HG03025 (cell line): ENCODE measurements at regions not wholly inside any gene's neighbourhood (a gene's known extent, or its start where the extent isn't known, plus 50 kb on each side); places are given as distances from the start of the nearest gene placed in this dataset.
A peak's percentile ranks its signal among the peaks of the same experiment; 100 is the strongest.

Source experiments
- ATAC-seq: cut with Tn5 transposase; IDR thresholded peaks from one replicate; pipeline ENCODE4 v1.9.1; 2021; ENCODE audit warnings: mild to moderate bottlenecking, moderate library complexity; ENCODE audit not compliant: unreplicated experiment, low FRiP score

- ATAC-seq: no peak
These were observed 106.8 kb downstream of the SEMA6D start for GRCh38 chr15:47824147-47824546.

- no peak for ATAC-seq
These were observed 112.4 kb downstream of the SEMA6D start for GRCh38 chr15:47829667-47830066.

- ATAC-seq: no peak
These were observed 116.8 kb downstream of the SEMA6D start for GRCh38 chr15:47834093-47834492.

GRCh38 chr15:47839233-47839825 is 122.0 kb downstream of the SEMA6D start:
- no peak for ATAC-seq

GRCh38 chr15:47843124-47843663 is 125.9 kb downstream of the SEMA6D start:
- ATAC-seq: no peak

- no peak for ATAC-seq
These were observed 127.1 kb downstream of the SEMA6D start for GRCh38 chr15:47844437-47844836.

- ATAC-seq: no peak
These were observed 129.0 kb downstream of the SEMA6D start for GRCh38 chr15:47846128-47846868.

- ATAC-seq: no peak
These were observed 129.6 kb downstream of the SEMA6D start for GRCh38 chr15:47846876-47847275.

- no peak for ATAC-seq
These were observed 138.8 kb downstream of the SEMA6D start for GRCh38 chr15:47856071-47856470.

- no peak for ATAC-seq
These were observed 139.9 kb downstream of the SEMA6D start for GRCh38 chr15:47857014-47857775.

GRCh38 chr15:47857776-47858167 is 140.5 kb downstream of the SEMA6D start:
- no peak for ATAC-seq

- ATAC-seq: no peak
These were observed 144.0 kb downstream of the SEMA6D start for GRCh38 chr15:47861111-47861903.

GRCh38 chr15:47862402-47862801 is 145.1 kb downstream of the SEMA6D start:
- ATAC-seq: peak; percentile 56

- ATAC-seq: no peak
These were observed 149.1 kb downstream of the SEMA6D start for GRCh38 chr15:47866446-47866845.

GRCh38 chr15:47870300-47870955 is 153.1 kb downstream of the SEMA6D start:
- ATAC-seq: no peak

- ATAC-seq: no peak
These were observed 153.8 kb downstream of the SEMA6D start for GRCh38 chr15:47870956-47871625.

GRCh38 chr15:47872208-47872607 is 154.9 kb downstream of the SEMA6D start:
- no peak for ATAC-seq

- ATAC-seq: no peak
These were observed 155.6 kb downstream of the SEMA6D start for GRCh38 chr15:47872869-47873432.

GRCh38 chr15:47876986-47877385 is 159.7 kb downstream of the SEMA6D start:
- ATAC-seq: no peak
